CD4-positive, alpha-beta T cell (primary cell): ENCODE measurements at regions not wholly inside any gene's neighbourhood (a gene's known extent, or its start where the extent isn't known, plus 50 kb on each side); places are given as distances from the start of the nearest gene placed in this dataset.
"Not testable (repeated sequence)": the region's sequence is repeated elsewhere in the genome, so short reads cannot be mapped to it uniquely, and the experiment has no call there.

ENCODE experiments used
- ATAC-seq: fragments of 200-7000 bp; cut with Tn5 transposase; one replicate; pipeline ENCODE4 v1.10.0; 2022; ENCODE audit warnings: mild to moderate bottlenecking; ENCODE audit not compliant: poor library complexity
- CTCF ChIA-PET: fragments of 350-600 bp; sonication (Branson Sonifier 250); formaldehyde crosslinking; loops from one replicate; lab custom pipeline; 2021; ENCODE audit warnings: antibody characterized with exemption, inconsistent platforms; lab: Charles Lee
- POLR2A ChIA-PET: fragments of 350-600 bp; sonication (Branson Sonifier 250); formaldehyde crosslinking; loops from one replicate; lab custom pipeline; 2021; ENCODE audit warnings: antibody characterized with exemption, inconsistent platforms; lab: Charles Lee
- DNase-seq, 14 experiments: peaks; one replicate each; pipeline ENCODE4 v3.0.0-alpha.2; 2013 to 2020; ENCODE audit warnings: mixed read lengths in 2 of 14
- H3K27ac ChIP-seq, 2 donors: one replicate each; pipeline versions ENCODE4 v1.5.1 to v1.7.0; 2013; ENCODE audit warnings: low read length in 2 of 2, low read depth in 1 of 2, mild to moderate bottlenecking in 1 of 2
- H3K27me3 ChIP-seq, 2 experiments: 1 replicate in 1 of 2; 2 replicates in 1 of 2; pipeline versions ENCODE4 v1.6.1 to v1.7.0; 2013; ENCODE audit warnings: low read length in 2 of 2, control low read depth in 1 of 2, mild to moderate bottlenecking in 1 of 2, moderate library complexity in 1 of 2; ENCODE audit not compliant: insufficient read depth in 2 of 2, control insufficient read depth in 1 of 2
- H3K36me3 ChIP-seq: one replicate; pipeline ENCODE4 v1.6.1; 2013; ENCODE audit warnings: low read length, control low read depth; ENCODE audit not compliant: insufficient read depth
- H3K4me1 ChIP-seq: one replicate; pipeline ENCODE4 v1.6.1; 2013; ENCODE audit warnings: low read length, control low read depth; ENCODE audit not compliant: insufficient read depth
- H3K4me3 ChIP-seq: one replicate; pipeline ENCODE4 v1.5.1; 2013; ENCODE audit warnings: mild to moderate bottlenecking, low read length, moderate library complexity
- H3K9me3 ChIP-seq, 2 experiments: 1 replicate in 1 of 2; 2 replicates in 1 of 2; pipeline versions ENCODE4 v1.6.1 to v1.7.0; 2013; ENCODE audit warnings: low read length in 2 of 2, mild to moderate bottlenecking in 2 of 2, control low read depth in 1 of 2, moderate library complexity in 1 of 2; ENCODE audit not compliant: control insufficient read depth in 1 of 2, insufficient read depth in 1 of 2
- H3K27ac Mint-ChIP-seq: one replicate; pipeline ENCODE4 v1.8.0; 2020; ENCODE audit warnings: mixed read lengths
- H3K27me3 Mint-ChIP-seq: one replicate; pipeline ENCODE4 v1.8.0; 2021; ENCODE audit warnings: mixed read lengths
- H3K36me3 Mint-ChIP-seq: one replicate; pipeline ENCODE4 v1.8.0; 2021; ENCODE audit warnings: low read depth, mixed read lengths
- H3K4me1 Mint-ChIP-seq: one replicate; pipeline ENCODE4 v1.8.0; 2021; ENCODE audit warnings: low read depth, mixed read lengths
- H3K4me3 Mint-ChIP-seq: one replicate; pipeline ENCODE4 v1.8.0; 2020; ENCODE audit warnings: mild to moderate bottlenecking, mixed read lengths
- H3K9me3 Mint-ChIP-seq: one replicate; pipeline ENCODE4 v1.8.0; 2020; ENCODE audit warnings: mixed read lengths
- intact Hi-C, 2 experiments: fragments of 100-400 bp; cut with DNase I in 1 of 2; cut with micrococcal nuclease in 1 of 2; formaldehyde crosslinking; loops; one replicate each; pipeline versions ENCODE4 v1.15.1 to v1.9.0; 2023 to 2025; cut with DNase I, micrococcal nuclease

- H3K4me1 Mint-ChIP-seq, result peaks cover 20% of the 10 kb centered on the region
- H3K27ac Mint-ChIP-seq, intact Hi-C loops, H3K36me3 Mint-ChIP-seq, H3K27ac ChIP-seq, ATAC-seq, H3K4me1 ChIP-seq, H3K36me3 ChIP-seq, POLR2A ChIA-PET, H3K27me3 Mint-ChIP-seq, H3K9me3 ChIP-seq, H3K9me3 Mint-ChIP-seq, H3K27me3 ChIP-seq, H3K4me3 ChIP-seq, H3K4me3 Mint-ChIP-seq, DNase-seq, CTCF ChIA-PET: not testable (repeated sequence)
Observed at GRCh38 chr9:94402795-94403194, 74.4 kb upstream of the NUTM2F start.

DNA sequence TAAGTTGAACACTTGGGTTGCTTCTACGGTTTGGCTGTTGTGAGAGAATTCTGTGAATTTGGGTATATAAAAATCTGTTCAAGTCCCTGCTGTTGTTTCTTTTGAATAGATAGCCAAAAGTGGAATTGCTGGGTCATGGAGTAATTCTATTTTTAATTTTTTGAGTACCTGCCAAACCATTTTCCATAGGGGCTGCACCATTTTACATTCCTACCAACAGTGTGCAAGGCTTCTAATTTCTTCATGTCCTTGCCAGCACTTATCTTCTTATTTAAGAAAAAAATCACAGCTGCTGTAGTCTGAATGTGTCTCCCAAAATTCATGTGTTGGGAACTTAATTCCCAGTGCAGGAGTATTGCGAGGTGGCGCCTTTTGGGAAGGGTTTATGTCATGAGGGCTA is 75.1 kb upstream of the NUTM2F start:
- H3K27ac Mint-ChIP-seq, intact Hi-C loops, H3K9me3 Mint-ChIP-seq, H3K4me3 ChIP-seq, H3K36me3 Mint-ChIP-seq, H3K27ac ChIP-seq, ATAC-seq, H3K9me3 ChIP-seq, POLR2A ChIA-PET, DNase-seq, CTCF ChIA-PET, H3K36me3 ChIP-seq, H3K27me3 ChIP-seq, H3K4me1 ChIP-seq, H3K4me3 Mint-ChIP-seq, H3K27me3 Mint-ChIP-seq: not testable (repeated sequence)
- peaks cover 23% of the 10 kb centered on the region for H3K4me1 Mint-ChIP-seq

DNA sequence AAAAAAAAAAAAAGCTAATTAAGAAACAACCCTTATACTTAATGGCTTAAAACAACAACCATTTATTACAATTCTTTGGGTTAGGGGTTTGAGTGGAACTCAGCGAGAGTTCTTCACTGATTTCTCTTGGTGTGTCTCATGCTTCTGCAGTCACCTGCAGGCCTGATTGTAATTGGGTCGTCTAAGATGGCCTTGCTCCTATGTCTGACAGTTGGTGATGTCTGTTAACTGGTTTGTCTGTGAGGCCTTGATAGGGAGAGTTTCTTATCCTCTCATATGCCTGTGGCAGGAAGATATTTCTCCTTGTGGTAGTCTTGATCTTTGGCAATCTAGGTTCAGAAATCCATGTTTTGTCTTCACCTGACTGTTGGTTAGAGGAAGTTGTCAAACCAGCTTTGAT is 85.2 kb upstream of the NUTM2F start:
- H3K4me1 ChIP-seq, DNase-seq, CTCF ChIA-PET, H3K4me3 ChIP-seq, H3K4me3 Mint-ChIP-seq, ATAC-seq, H3K27ac ChIP-seq, intact Hi-C loops, H3K27me3 Mint-ChIP-seq, H3K36me3 ChIP-seq, POLR2A ChIA-PET, H3K9me3 ChIP-seq, H3K9me3 Mint-ChIP-seq, H3K27me3 ChIP-seq, H3K27ac Mint-ChIP-seq: not testable (repeated sequence)
- Mint-ChIP-seq H3K36me3 (peaks cover 19% of the 10 kb centered on the region), H3K4me1 (peaks cover 38% of the 10 kb centered on the region)

DNA sequence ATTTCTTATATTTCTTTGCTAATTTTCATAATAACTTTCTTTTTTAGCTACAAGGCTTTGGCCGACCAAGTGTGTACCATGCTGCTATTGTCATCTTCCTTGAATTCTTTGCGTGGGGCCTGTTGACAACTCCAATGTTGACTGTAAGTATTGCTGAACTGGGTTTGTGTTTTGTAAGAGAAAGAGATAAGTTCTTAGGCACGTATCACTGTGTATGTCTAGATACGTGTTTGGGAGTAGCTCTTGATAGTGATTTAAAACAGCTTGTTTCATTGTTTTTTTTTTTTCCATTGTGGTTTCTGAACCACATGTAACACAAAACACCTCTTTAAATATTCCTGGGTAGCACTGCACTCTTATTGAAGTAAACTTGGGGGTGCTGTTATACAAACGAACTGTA is 86.7 kb upstream of the NUTM2F start:
- CTCF ChIA-PET, result not testable (repeated sequence)

DNA sequence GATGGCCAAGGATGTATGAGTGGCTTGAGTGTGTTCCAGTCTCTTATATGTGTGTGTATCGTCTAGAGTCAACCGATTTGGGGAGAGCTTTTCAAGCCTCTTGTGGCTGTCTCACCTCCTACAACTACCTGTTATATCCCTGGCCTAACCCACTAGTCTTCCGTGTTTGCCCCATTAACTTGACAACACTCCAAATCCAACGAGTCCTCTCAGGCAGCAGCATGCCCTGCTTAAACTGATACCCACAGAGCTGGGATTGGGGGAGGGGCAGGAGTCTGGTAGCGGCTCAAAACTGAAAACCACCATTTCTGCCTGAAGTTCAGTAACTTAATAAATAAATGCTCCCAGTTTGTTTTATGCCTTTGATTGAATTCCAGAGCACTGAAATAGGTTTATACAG is 91.7 kb upstream of the NUTM2F start:
- H3K27ac Mint-ChIP-seq, H3K27me3 ChIP-seq, H3K4me1 Mint-ChIP-seq, DNase-seq, POLR2A ChIA-PET, H3K9me3 Mint-ChIP-seq, ATAC-seq, H3K4me1 ChIP-seq, H3K4me3 Mint-ChIP-seq, intact Hi-C loops, H3K36me3 ChIP-seq, H3K27ac ChIP-seq, H3K4me3 ChIP-seq, CTCF ChIA-PET, H3K9me3 ChIP-seq, H3K27me3 Mint-ChIP-seq: not testable (repeated sequence)
- peaks cover 20% of the 10 kb centered on the region for H3K36me3 Mint-ChIP-seq

More for the DNA sequence above, 86.7 kb upstream of the NUTM2F start:
- H3K4me3 Mint-ChIP-seq, H3K9me3 Mint-ChIP-seq, H3K36me3 ChIP-seq, H3K27ac Mint-ChIP-seq, H3K9me3 ChIP-seq, H3K27me3 Mint-ChIP-seq, intact Hi-C loops, H3K4me3 ChIP-seq, H3K27ac ChIP-seq, DNase-seq, H3K4me1 ChIP-seq, H3K27me3 ChIP-seq, POLR2A ChIA-PET, ATAC-seq: not testable (repeated sequence)
- H3K36me3 Mint-ChIP-seq, result peaks cover 18% of the 10 kb centered on the region
- peaks cover 30% of the 10 kb centered on the region for H3K4me1 Mint-ChIP-seq

DNA sequence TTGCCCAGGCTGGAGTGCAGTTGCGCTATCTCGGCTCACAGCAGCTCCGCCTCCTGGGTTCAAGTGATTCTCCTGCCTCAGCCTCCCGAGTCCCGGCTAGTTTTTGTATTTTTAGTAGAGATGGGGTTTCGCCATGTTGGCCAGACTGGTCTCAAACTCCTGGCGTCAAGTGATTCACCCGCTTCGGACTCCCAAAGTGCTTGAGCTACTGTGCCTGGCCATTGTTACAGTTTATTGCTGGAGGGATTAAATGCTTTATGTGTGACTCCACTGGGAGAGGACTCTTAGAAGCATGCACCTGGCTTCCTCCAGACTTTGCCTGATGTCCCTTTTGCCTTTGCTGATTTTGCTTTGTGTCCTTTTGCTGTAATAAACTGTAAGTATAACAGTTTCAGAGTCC is 93.5 kb upstream of the NUTM2F start:
- H3K27me3 Mint-ChIP-seq, H3K27ac ChIP-seq, H3K27me3 ChIP-seq, H3K4me1 Mint-ChIP-seq, ATAC-seq, H3K4me1 ChIP-seq, H3K36me3 ChIP-seq, H3K9me3 ChIP-seq, H3K9me3 Mint-ChIP-seq, POLR2A ChIA-PET, H3K4me3 Mint-ChIP-seq, H3K4me3 ChIP-seq, H3K27ac Mint-ChIP-seq, DNase-seq, CTCF ChIA-PET, intact Hi-C loops: not testable (repeated sequence)
- H3K36me3 Mint-ChIP-seq, result peaks cover 11% of the 10 kb centered on the region

DNA sequence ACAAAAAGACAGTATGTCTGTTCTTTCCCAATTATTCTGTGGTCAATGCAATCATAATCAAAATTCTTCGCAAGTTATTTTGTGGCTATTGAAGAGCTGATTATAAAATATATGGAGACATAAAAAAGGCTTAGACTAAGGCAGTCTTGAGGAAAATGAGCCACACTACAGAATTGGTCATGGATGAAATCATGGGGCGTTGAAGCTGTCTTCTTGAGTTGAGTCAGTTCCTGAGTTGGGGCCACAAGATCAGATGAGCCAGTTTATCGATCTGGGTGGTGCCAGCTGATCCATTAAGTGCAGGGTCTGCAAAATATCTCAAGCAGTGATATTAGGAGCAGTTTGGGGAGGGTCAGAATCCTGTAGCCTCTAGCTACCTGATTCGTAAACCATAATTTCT is 96.9 kb upstream of the NUTM2F start:
- H3K36me3 Mint-ChIP-seq, H3K9me3 Mint-ChIP-seq, ATAC-seq, H3K4me3 Mint-ChIP-seq, DNase-seq, H3K36me3 ChIP-seq, H3K27ac ChIP-seq, intact Hi-C loops, H3K27me3 ChIP-seq, H3K4me1 Mint-ChIP-seq, POLR2A ChIA-PET, H3K4me1 ChIP-seq, H3K27ac Mint-ChIP-seq, CTCF ChIA-PET, H3K4me3 ChIP-seq, H3K27me3 Mint-ChIP-seq, H3K9me3 ChIP-seq: not testable (repeated sequence)
